Fibroblast of pulmonary artery (primary cell): ENCODE measurements at regions not wholly inside any gene's neighbourhood (a gene's known extent, or its start where the extent isn't known, plus 50 kb on each side); places are given as distances from the start of the nearest gene placed in this dataset.

Experiments used
- DNase-seq: peaks from one replicate; pipeline ENCODE4 v3.0.0-alpha.2; 2010; ENCODE audit warnings: low read depth
- H3K4me3 ChIP-seq: replicated peaks from 2 replicates; pipeline ENCODE4 v1.5.1; 2011; ENCODE audit warnings: low read depth, mild to moderate bottlenecking, control low read depth, low read length, moderate library complexity
- TF ChIP-seq, protein P1 (sequence below): IDR thresholded peaks from 2 replicates; pipeline ENCODE4 v1.5.1; 2011; ENCODE audit warnings: mild to moderate bottlenecking, control low read depth, low read length, inconsistent platforms; ENCODE audit errors: missing control alignments

DNA sequence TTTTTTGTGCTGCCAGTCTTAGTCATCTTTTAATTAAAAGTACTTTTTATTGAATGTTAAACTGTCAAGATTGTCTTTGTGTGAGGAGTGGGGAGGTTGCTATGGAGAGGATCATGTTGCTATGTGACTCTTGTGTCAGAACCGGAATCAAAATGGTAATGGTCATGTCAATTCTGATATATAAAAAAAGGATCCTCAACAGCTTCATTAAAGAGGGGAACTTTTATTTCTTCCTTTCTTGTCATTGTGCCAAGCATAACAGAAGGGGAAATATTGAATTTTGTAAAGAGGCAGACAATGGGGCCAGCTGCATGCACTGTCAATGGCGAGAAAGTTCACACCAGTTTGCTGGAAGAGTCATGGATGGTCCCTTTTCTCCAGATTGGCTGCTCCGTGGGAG is 564.8 kb downstream of the VRK1 start:
- H3K4me3 ChIP-seq = no peak overlapping the region
- DNase-seq = no peak
- TF ChIP-seq, protein P1, sequence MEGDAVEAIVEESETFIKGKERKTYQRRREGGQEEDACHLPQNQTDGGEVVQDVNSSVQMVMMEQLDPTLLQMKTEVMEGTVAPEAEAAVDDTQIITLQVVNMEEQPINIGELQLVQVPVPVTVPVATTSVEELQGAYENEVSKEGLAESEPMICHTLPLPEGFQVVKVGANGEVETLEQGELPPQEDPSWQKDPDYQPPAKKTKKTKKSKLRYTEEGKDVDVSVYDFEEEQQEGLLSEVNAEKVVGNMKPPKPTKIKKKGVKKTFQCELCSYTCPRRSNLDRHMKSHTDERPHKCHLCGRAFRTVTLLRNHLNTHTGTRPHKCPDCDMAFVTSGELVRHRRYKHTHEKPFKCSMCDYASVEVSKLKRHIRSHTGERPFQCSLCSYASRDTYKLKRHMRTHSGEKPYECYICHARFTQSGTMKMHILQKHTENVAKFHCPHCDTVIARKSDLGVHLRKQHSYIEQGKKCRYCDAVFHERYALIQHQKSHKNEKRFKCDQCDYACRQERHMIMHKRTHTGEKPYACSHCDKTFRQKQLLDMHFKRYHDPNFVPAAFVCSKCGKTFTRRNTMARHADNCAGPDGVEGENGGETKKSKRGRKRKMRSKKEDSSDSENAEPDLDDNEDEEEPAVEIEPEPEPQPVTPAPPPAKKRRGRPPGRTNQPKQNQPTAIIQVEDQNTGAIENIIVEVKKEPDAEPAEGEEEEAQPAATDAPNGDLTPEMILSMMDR = no peak

DNA sequence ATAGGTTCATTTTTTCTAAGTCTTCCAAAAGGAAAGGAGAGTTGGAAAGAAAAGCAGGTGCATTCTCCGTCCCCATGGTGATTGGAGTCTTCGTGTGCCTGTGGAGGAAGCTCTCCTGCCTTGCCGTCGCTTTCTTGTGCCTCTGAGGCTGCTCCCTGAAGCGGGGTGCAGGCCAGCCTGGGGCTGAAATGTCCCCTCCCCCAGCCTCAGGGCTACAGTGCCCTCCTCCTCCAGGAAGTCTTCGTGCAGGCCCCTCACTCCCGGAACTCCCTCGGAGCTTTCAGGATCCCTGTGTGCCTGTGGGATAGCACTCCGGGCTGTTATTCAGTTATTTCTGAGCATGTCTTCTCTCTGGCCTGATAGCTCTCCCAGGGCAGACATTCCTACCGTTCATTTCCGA is 569.2 kb downstream of the VRK1 start:
- TF ChIP-seq, protein P1 = no peak
- no peak for DNase-seq
- no peak overlapping the region for H3K4me3 ChIP-seq

DNA sequence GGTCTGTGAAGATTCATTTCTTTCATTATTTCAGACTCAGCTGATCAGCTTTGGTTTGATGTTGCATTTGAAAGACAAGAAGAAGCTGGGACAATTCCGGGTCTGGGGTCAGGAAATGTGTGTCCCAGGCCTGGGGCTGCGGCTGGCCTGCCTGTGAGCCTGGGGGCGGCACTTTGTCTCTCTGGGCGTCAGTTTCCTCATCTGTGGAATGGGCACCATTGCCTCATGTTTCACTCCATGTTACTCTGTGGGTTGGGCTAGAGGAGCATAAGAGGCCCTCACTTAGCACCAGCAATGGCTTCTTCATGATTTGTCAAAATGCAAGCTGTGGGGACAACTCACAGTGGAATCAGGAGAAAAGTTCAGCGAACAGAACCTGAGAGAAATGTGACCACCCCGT is 570.1 kb downstream of the VRK1 start:
- TF ChIP-seq, protein P1 = no peak
- DNase-seq = no peak

DNA sequence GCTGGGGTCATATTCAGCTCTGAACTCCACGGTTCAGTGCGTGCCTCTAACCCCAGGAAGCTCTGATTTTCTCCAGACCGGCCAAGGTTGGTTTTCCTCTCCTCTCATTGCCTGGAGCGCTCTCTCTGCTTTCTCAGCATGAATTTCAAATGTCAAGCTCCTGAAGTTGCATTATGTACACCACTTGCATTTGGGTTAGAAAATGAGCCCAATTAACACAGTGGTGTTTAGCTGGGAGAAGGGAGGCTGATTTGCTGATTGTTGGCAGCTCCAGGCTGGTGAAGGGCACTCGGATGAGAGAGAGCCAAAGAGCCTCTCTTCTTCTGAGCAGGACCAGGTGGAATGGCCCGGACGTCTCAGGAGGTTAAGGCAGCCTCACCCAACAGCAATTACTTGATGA is 570.9 kb downstream of the VRK1 start:
- no peak overlapping the region for H3K4me3 ChIP-seq
- TF ChIP-seq, protein P1 = no peak
- no peak for DNase-seq

More for the DNA sequence above, 570.1 kb downstream of the VRK1 start:
- no peak overlapping the region for H3K4me3 ChIP-seq

DNA sequence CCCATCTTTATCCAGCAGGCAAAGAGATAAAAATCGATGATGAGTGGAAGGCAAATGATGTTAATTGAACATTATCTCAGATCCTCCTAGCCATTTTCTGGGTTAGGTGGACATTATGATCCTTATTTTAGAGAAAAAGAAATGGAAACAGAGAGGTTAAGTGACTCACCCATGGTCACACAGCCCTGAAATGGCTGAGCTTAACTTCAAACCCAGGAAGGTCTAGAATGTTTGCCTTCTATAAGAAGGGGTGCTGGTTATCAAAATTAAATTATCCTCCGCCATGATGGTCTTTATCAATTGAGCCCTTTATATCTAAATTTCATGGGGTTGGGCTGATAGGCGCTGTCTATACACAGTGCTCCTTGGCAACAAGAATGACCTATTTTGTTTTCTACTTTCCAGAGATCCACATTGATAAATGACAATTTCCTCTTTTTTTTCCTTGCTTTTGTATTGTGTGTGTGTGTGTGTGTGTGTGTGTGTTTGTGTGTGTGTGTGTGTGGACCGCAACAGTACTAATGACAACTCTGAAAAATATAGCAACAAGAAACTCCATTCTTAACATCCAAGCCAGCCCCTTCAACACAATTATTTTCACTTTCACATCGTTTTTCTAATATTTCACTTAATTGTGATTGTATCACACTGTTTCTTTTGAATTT is 571.9 kb downstream of the VRK1 start:
- TF ChIP-seq, protein P1 = no peak
- DNase-seq = no peak
- no peak overlapping the region for H3K4me3 ChIP-seq

DNA sequence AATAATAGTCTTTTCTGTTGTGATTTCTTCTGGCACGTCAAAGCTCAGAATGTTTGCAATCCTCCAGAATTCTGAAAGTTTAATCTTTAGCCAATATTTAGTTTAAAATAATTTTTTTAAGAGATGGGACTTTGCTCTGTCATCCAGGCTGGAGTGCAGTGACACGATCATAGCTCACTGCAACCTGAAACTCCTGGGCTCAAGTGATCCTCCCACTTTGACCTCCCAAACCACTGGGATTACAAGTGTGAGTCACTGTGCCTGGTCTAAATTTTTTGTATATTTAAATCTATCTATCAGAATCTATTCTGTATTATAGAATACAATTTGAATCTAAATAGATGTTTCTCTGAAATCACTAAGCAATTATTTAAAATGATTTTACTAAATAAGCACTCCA is 572.7 kb downstream of the VRK1 start:
- TF ChIP-seq, protein P1 = no peak
- DNase-seq = no peak
- H3K4me3 ChIP-seq = no peak overlapping the region

DNA sequence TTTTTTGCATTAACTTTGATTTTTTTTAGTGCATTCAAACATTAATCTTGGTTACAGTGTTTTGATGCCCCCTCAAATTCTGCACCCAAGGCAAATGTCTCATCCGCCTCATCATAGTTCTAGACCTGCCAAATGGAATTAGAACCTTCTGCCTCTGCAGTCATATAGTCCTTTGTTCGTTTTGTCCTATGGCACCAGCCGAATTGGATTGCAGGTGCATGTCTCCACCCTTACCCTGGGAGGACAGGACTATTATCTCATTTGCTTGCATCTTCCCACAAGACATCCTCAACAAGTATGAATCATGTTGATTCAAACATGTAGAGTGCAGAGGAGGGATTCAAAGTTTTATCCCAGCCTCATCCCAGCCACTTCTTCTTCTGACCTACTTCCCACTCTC is 579.1 kb downstream of the VRK1 start:
- TF ChIP-seq, protein P1 = no peak
- no peak for DNase-seq
- H3K4me3 ChIP-seq = no peak overlapping the region
